Neural crest cell (in vitro differentiated cells): ENCODE measurements at regions not wholly inside any gene's neighbourhood (a gene's known extent, or its start where the extent isn't known, plus 50 kb on each side); places are given as distances from the start of the nearest gene placed in this dataset.

Experiments
- DNase-seq: peaks from one replicate; pipeline ENCODE4 v3.0.0; 2021; ENCODE audit warnings: low read depth, mixed read lengths, low spot score
- H3K27ac Mint-ChIP-seq: one replicate; pipeline ENCODE4 v1.8.0; 2021; ENCODE audit warnings: mild to moderate bottlenecking, mixed read lengths; ENCODE audit not compliant: unreplicated experiment
- H3K27me3 Mint-ChIP-seq: 2 replicates; pipeline ENCODE4 v1.8.0; 2021; ENCODE audit warnings: low read depth, mild to moderate bottlenecking, mixed read lengths
- H3K36me3 Mint-ChIP-seq: 2 replicates; pipeline ENCODE4 v1.8.0; 2021; ENCODE audit warnings: low read depth, mild to moderate bottlenecking, mixed read lengths
- H3K4me1 Mint-ChIP-seq: 2 replicates; pipeline ENCODE4 v1.8.0; 2021; ENCODE audit warnings: mixed read lengths
- H3K4me3 Mint-ChIP-seq: one replicate; pipeline ENCODE4 v1.8.0; 2021; ENCODE audit warnings: mild to moderate bottlenecking, mixed read lengths
- H3K9me3 Mint-ChIP-seq: 2 replicates; pipeline ENCODE4 v1.8.0; 2021; ENCODE audit warnings: mixed read lengths
- CTCF ChIP-seq: fragments of 200-600 bp; sonication (generic); conservative IDR thresholded peaks from 2 replicates; pipeline ENCODE4 v1.5.0; 2021; ENCODE audit warnings: antibody characterized with exemption, mild to moderate bottlenecking

DNA sequence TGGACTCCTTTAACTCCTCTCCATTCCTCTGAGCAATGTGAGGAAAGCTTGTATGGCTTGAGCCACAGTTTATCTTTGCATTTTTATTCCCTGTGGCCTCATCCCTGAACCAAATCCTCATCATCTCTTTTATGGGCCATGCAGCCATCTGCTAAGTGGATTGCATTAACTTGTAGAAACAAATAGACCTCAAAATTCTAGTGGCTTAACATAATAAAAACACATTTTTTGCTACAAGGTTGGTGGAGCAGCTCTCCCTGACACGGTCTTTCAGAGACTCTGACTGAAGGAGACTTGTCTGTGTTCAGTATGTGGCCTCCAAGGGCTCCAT is 135.3 kb downstream of the RPL22L1 start:
- DNase-seq, result no peak
- Mint-ChIP-seq H3K36me3 (no peaks in the 10 kb centered on the region), H3K4me1 (peaks cover 6% of the 10 kb centered on the region), H3K27me3 (peaks cover 2% of the 10 kb centered on the region), H3K27ac (no peak overlapping the region), H3K9me3 (peaks cover 4% of the 10 kb centered on the region), H3K4me3 (no peak overlapping the region)
- no peak for TF ChIP-seq CTCF

- Mint-ChIP-seq H3K4me1 (peaks cover 6% of the 10 kb centered on the region), H3K4me3 (no peak overlapping the region), H3K9me3 (peaks cover 4% of the 10 kb centered on the region), H3K27me3 (peaks cover 2% of the 10 kb centered on the region), H3K36me3 (no peaks in the 10 kb centered on the region), H3K27ac (no peak overlapping the region)
- DNase-seq, result no peak
- no peak for TF ChIP-seq CTCF
Measured at GRCh38 chr3:170734043-170734734, 135.8 kb downstream of the RPL22L1 start.

DNA sequence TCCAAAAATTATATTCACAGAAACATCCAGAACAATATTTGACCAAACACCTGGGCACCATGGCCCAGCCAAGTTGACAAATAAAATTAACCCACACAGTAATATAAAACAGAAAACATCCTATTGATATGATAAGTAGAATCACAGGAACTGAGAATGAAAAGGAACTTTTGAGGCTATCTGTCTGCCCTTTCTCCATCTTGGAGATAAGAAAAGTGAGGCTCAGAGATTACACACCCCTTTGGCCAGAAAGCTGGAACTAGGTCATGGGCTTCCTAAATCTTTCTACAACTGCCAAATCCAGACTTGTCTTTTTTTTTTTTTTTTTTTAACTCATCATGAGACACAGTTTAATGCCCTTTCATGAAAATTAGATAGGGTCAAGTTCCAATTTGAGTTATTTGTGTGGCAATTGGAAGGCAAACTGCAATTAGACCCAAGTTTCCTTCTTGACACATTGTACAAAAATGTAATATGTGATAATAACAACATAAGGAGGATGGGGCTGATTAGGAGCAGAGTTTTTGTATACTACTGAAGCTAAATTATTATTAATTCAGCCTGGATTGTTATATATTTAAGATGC is 137.2 kb downstream of the RPL22L1 start:
- DNase-seq, result no peak

GRCh38 chr3:170731281-170731680 is 138.7 kb downstream of the RPL22L1 start:
- no peaks in the 10 kb centered on the region for H3K9me3 Mint-ChIP-seq
- H3K27ac Mint-ChIP-seq, result no peak overlapping the region
- no peak overlapping the region for H3K4me3 Mint-ChIP-seq
- H3K36me3 Mint-ChIP-seq, result no peaks in the 10 kb centered on the region
- TF ChIP-seq CTCF, result no peak
- DNase-seq, result no peak
- peaks cover 2% of the 10 kb centered on the region for H3K27me3 Mint-ChIP-seq
- peaks cover 6% of the 10 kb centered on the region for H3K4me1 Mint-ChIP-seq

More for the DNA sequence above, 137.2 kb downstream of the RPL22L1 start:
- Mint-ChIP-seq H3K27me3 (peaks cover 2% of the 10 kb centered on the region), H3K4me3 (no peak overlapping the region), H3K4me1 (peaks cover 6% of the 10 kb centered on the region), H3K36me3 (no peaks in the 10 kb centered on the region), H3K9me3 (no peaks in the 10 kb centered on the region), H3K27ac (no peak overlapping the region)
- TF ChIP-seq CTCF, result no peak

DNA sequence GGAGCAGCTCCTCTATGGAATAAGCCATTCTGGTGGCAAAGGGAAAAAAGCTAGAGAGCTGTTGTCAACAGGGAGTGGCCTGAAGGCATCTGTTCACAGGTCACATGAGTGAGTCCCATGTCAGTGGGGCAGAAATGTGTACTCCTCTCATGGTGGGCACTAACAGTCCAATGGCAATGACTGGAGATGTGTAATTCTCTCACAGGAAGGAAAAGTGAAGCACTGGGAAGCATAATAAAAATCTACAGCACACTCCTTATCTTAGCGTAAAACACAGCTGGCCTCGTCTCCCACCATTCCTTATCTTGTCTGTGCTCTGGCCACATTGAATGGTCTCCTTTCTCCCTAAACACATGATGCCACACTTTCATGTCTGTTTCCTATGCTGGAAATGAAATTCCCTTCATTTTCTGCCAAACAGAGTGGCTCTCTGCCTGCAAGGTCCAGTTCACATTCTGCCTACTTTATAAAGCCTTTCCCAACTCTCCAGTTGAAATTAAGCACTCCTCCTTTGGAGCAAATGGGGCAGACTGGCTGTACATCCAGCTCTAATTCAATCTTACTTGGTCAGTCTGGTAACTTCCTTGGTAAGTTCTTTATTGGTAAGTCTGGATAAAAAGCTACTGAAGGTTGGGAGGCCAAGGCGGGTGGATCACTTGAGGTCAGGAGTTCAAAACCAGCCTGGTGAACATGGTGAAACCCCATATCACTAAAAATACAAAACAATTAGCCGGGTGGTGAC is 139.8 kb downstream of the RPL22L1 start:
- no peak for DNase-seq
- peaks cover 6% of the 10 kb centered on the region for H3K4me1 Mint-ChIP-seq
- no peaks in the 10 kb centered on the region for H3K9me3 Mint-ChIP-seq
- H3K27ac Mint-ChIP-seq, result no peak overlapping the region
- no peak overlapping the region for H3K4me3 Mint-ChIP-seq
- no peaks in the 10 kb centered on the region for H3K27me3 Mint-ChIP-seq
- no peaks in the 10 kb centered on the region for H3K36me3 Mint-ChIP-seq
- TF ChIP-seq CTCF, result no peak
